ENCODE measurements at regions not wholly inside any gene's neighbourhood (a gene's known extent, or its start where the extent isn't known, plus 50 kb on each side); places are given as distances from the start of the nearest gene placed in this dataset.

- TF ChIP-seq E2F8 (IDR thresholded peaks at IDR 0.05; ENCODE audit: low read depth, partially characterized antibody), result no peak
- no peak for TF ChIP-seq ZNF207 (IDR thresholded peaks at IDR 0.05; ENCODE audit: borderline replicate concordance)
Observed at GRCh38 chr5:94031631-94032030, 290.2 kb upstream of the POU5F2 start (continued).

- H3K27ac ChIP-seq (ENCODE audit: control insufficient read depth, insufficient read depth), result no peak overlapping the region
- WGBS (ENCODE audit: insufficient coverage, insufficient replicate concordance, low lambda C conversion rate, missing lambda C conversion rate), result 0% methylated on average over 1 of the region's 1 CpG
- H3K36me3 ChIP-seq (ENCODE audit: control insufficient read depth in 2 of 2, insufficient read depth in 2 of 2, low read length in 1 of 2), result 0 out of 4 replicates have a peak, but pooled peaks cover 0 to 3% of the 10 kb centered on the region in 2 experiments
- H3K4me2 ChIP-seq (ENCODE audit: control insufficient read depth, insufficient read depth), result no peak overlapping the region
- DNase-seq (ENCODE audit: low read depth, low spot score) (no peak), ATAC-seq (no peak), FAIRE-seq (no peak)
- no peak overlapping the region for H3K4me3 ChIP-seq
- H3K79me2 ChIP-seq (ENCODE audit: control insufficient read depth, insufficient read depth, low read length), result no peaks in the 10 kb centered on the region
- POLR2A ChIA-PET, result no interaction called here
- RAD21 ChIA-PET (ENCODE audit: unreplicated experiment), result no interaction called here
- intact Hi-C loops (cut with micrococcal nuclease; ENCODE audit: unreplicated experiment) (no loop called here), in situ Hi-C loops (cut with MboI) (no loop called here)
- no peak overlapping the region for H2AFZ ChIP-seq (ENCODE audit: control insufficient read depth, low read depth, low read length)
- no TSS peak for BruUV-seq (replicated peaks)
- CTCF ChIA-PET, result no interaction called here
- H3K4me1 ChIP-seq (ENCODE audit: control insufficient read depth, insufficient read depth, low read length), result no peaks in the 10 kb centered on the region
- H4K20me1 ChIP-seq (ENCODE audit: control insufficient read depth, insufficient read depth), result no peaks in the 10 kb centered on the region
- no peak overlapping the region for H3K9ac ChIP-seq (ENCODE audit: control insufficient read depth, insufficient read depth, low read length)
- SMC1A ChIA-PET (ENCODE audit: uncharacterized antibody, unreplicated experiment), result interaction anchor here (1.1 kb wide), 1 partner anchor 13 kb away, joined by 3 read pairs; no protein-coding TSS in a partner anchor
- H3K27me3 ChIP-seq (replicated peaks in 1 of 2; ENCODE audit: control insufficient read depth in 2 of 2, insufficient read depth in 2 of 2, low read length in 1 of 2), result no peaks in the 10 kb centered on the region
- H3K9me3 ChIP-seq (replicated peaks; ENCODE audit: control insufficient read depth, insufficient read depth, low read length), result peaks cover 1% of the 10 kb centered on the region; the same call in 1 of the 3 replicates
- TF ChIP-seq FOS (IDR thresholded peaks at IDR 0.05; ENCODE audit: borderline replicate concordance, extremely low read depth, insufficient read length), result no peak
- TF ChIP-seq STAT1 (conservative IDR thresholded peaks at IDR 0.05), result no peak
- no peak for TF ChIP-seq HDAC6 (IDR thresholded peaks at IDR 0.05; ENCODE audit: unreplicated experiment)
- TF ChIP-seq PML (IDR thresholded peaks at IDR 0.05; ENCODE audit: low read length), result no peak
- TF ChIP-seq MYB (IDR thresholded peaks at IDR 0.05; ENCODE audit: borderline replicate concordance, low read depth, low read length), result no peak
- TF ChIP-seq CEBPZ (IDR thresholded peaks at IDR 0.05; ENCODE audit: low read depth, low read length), result no peak
- TF ChIP-seq, protein P1, sequence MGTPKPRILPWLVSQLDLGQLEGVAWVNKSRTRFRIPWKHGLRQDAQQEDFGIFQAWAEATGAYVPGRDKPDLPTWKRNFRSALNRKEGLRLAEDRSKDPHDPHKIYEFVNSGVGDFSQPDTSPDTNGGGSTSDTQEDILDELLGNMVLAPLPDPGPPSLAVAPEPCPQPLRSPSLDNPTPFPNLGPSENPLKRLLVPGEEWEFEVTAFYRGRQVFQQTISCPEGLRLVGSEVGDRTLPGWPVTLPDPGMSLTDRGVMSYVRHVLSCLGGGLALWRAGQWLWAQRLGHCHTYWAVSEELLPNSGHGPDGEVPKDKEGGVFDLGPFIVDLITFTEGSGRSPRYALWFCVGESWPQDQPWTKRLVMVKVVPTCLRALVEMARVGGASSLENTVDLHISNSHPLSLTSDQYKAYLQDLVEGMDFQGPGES (IDR thresholded peaks at IDR 0.05), result no peak
- no peak for TF ChIP-seq CBX3 (IDR thresholded peaks at IDR 0.05; ENCODE audit: borderline replicate concordance, low read depth)
- no peak for TF ChIP-seq MTA3 (IDR thresholded peaks at IDR 0.05; ENCODE audit: borderline replicate concordance, low read length)
- TF ChIP-seq ZNF622 (IDR thresholded peaks at IDR 0.05), result no peak
- TF ChIP-seq, protein P2, sequence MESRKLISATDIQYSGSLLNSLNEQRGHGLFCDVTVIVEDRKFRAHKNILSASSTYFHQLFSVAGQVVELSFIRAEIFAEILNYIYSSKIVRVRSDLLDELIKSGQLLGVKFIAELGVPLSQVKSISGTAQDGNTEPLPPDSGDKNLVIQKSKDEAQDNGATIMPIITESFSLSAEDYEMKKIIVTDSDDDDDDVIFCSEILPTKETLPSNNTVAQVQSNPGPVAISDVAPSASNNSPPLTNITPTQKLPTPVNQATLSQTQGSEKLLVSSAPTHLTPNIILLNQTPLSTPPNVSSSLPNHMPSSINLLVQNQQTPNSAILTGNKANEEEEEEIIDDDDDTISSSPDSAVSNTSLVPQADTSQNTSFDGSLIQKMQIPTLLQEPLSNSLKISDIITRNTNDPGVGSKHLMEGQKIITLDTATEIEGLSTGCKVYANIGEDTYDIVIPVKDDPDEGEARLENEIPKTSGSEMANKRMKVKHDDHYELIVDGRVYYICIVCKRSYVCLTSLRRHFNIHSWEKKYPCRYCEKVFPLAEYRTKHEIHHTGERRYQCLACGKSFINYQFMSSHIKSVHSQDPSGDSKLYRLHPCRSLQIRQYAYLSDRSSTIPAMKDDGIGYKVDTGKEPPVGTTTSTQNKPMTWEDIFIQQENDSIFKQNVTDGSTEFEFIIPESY (IDR thresholded peaks at IDR 0.05), result no peak
- TF ChIP-seq IRF4 (IDR thresholded peaks at IDR 0.05; ENCODE audit: low read depth, low read length), result no peak
- no peak for TF ChIP-seq ZNF384 (IDR thresholded peaks at IDR 0.05; ENCODE audit: borderline replicate concordance, low read depth, low read length)
Observed at GRCh38 chr5:94028001-94028400, 286.6 kb upstream of the POU5F2 start.

Data from GM12878 (cell line).